Vagina (tissue), 2 donors: ENCODE measurements at regions not wholly inside any gene's neighbourhood (a gene's known extent, or its start where the extent isn't known, plus 50 kb on each side); places are given as distances from the start of the nearest gene placed in this dataset.
"Not testable (repeated sequence)": the region's sequence is repeated elsewhere in the genome, so short reads cannot be mapped to it uniquely, and the experiment has no call there.

ENCODE experiments used
- DNase-seq, 2 donors: peaks; one replicate each; pipeline ENCODE4 v3.0.0-alpha.2; 2017; ENCODE audit errors: extremely low spot score in 2 of 2
- H3K27ac ChIP-seq: fragments of 200-600 bp; sonication (generic); one replicate; pipeline ENCODE4 v1.5.1; 2019
- H3K27me3 ChIP-seq: fragments of 200-600 bp; sonication (generic); one replicate; pipeline ENCODE4 v1.5.1; 2019
- H3K36me3 ChIP-seq, 2 donors: fragments of 200-600 bp; sonication (generic); one replicate each; pipeline ENCODE4 v1.5.1; 2017 to 2019
- H3K4me1 ChIP-seq: fragments of 200-600 bp; sonication (generic); one replicate; pipeline ENCODE4 v1.5.1; 2019
- H3K4me3 ChIP-seq, 2 donors: fragments of 200-600 bp; sonication (generic); 1 replicate in 1 of 2; 2 replicates in 1 of 2; pipeline ENCODE4 v1.5.1; 2016 to 2019
- H3K9me3 ChIP-seq: fragments of 200-600 bp; sonication (generic); one replicate; pipeline ENCODE4 v1.5.1; 2019
- CTCF ChIP-seq, 3 experiments: fragments of 450-650 bp in 2 of 3; fragments of 200-600 bp in 1 of 3; sonication (generic) in 1 of 3; IDR thresholded peaks; one replicate each; pipeline ENCODE4 v1.5.1; 2017 to 2019; ENCODE audit warnings: antibody characterized with exemption in 3 of 3, mild to moderate bottlenecking in 2 of 3, moderate library complexity in 2 of 3
- POLR2A ChIP-seq, 2 donors: fragments of 450-650 bp; IDR thresholded peaks; one replicate each; pipeline ENCODE4 v1.6.1; 2017; ENCODE audit warnings: antibody characterized with exemption in 2 of 2, mild to moderate bottlenecking in 2 of 2, moderate library complexity in 2 of 2
- POLR2AphosphoS5 ChIP-seq, 2 donors: sonication (generic); formaldehyde crosslinking; IDR thresholded peaks; one replicate each; pipeline ENCODE4 v1.9.0; 2017; ENCODE audit warnings: antibody characterized with exemption in 2 of 2, mild to moderate bottlenecking in 2 of 2, low read depth in 1 of 2; ENCODE audit not compliant: insufficient read depth in 1 of 2
- intact Hi-C: fragments of 100-400 bp; cut with DNase I; formaldehyde crosslinking; loops from one replicate; pipeline ENCODE4 v1.15.1; 2023

GRCh38 chr2:8440029-8440778, 241.7 kb upstream of the ID2 start:
- no peak overlapping the region for H3K27ac ChIP-seq
- H3K27me3 ChIP-seq, result no peaks in the 10 kb centered on the region
- no peak overlapping the region for H3K4me3 ChIP-seq
- intact Hi-C loops, result no loop called here
- H3K36me3 ChIP-seq, result no peaks in the 10 kb centered on the region
- no peaks in the 10 kb centered on the region for H3K9me3 ChIP-seq
- DNase-seq, result peak in 1 of 2 donors; percentile 67
- no peaks in the 10 kb centered on the region for H3K4me1 ChIP-seq
- TF ChIP-seq POLR2A (IDR thresholded peaks at IDR 0.05), result no peak
- no peak for TF ChIP-seq CTCF (IDR thresholded peaks at IDR 0.05)
- TF ChIP-seq POLR2AphosphoS5 (IDR thresholded peaks at IDR 0.05; ENCODE audit: insufficient read depth in 1 of 2, low read depth in 1 of 2), result no peak

DNA sequence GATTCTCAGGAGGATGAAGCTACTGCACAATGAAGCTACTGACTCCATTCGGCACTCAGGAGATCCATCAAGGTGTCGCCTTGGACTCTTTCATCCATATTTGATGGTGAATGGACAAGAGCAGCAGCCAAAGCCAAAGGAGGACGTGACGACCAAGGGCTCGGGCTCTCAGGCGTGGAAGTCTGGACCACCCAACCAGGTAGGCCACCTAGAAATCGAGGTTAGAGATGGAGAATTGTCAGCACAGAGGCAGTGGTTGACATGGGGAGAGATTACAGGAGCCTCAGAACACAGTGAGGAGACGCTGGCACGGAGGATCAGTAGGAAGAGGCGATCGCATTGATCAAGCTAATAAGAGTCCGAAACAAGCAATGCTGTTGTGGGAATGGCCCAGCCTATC, 240.5 kb upstream of the ID2 start:
- Histone ChIP-seq H3K4me1 (no peaks in the 10 kb centered on the region), H3K36me3 (no peaks in the 10 kb centered on the region), H3K27me3 (no peaks in the 10 kb centered on the region), H3K4me3 (no peak overlapping the region), H3K27ac (no peak overlapping the region), H3K9me3 (no peaks in the 10 kb centered on the region)
- intact Hi-C loops, result no loop called here
- no peak for TF ChIP-seq POLR2A (IDR thresholded peaks at IDR 0.05)
- TF ChIP-seq POLR2AphosphoS5 (IDR thresholded peaks at IDR 0.05; ENCODE audit: insufficient read depth in 1 of 2, low read depth in 1 of 2), result no peak
- no peak for TF ChIP-seq CTCF (IDR thresholded peaks at IDR 0.05)
- DNase-seq, result peak in 1 of 2 donors; percentile 77

GRCh38 chr2:8441986-8442385, 239.9 kb upstream of the ID2 start:
- DNase-seq, result peak in 1 of 2 donors; percentile 62
- intact Hi-C loops, result no loop called here
- Histone ChIP-seq H3K27ac (no peak overlapping the region), H3K27me3 (no peaks in the 10 kb centered on the region), H3K4me3 (no peak overlapping the region), H3K36me3 (no peaks in the 10 kb centered on the region), H3K4me1 (no peaks in the 10 kb centered on the region), H3K9me3 (no peaks in the 10 kb centered on the region)
- no peak for TF ChIP-seq POLR2AphosphoS5 (IDR thresholded peaks at IDR 0.05; ENCODE audit: insufficient read depth in 1 of 2, low read depth in 1 of 2)
- TF ChIP-seq CTCF (IDR thresholded peaks at IDR 0.05), result no peak
- no peak for TF ChIP-seq POLR2A (IDR thresholded peaks at IDR 0.05)

DNA sequence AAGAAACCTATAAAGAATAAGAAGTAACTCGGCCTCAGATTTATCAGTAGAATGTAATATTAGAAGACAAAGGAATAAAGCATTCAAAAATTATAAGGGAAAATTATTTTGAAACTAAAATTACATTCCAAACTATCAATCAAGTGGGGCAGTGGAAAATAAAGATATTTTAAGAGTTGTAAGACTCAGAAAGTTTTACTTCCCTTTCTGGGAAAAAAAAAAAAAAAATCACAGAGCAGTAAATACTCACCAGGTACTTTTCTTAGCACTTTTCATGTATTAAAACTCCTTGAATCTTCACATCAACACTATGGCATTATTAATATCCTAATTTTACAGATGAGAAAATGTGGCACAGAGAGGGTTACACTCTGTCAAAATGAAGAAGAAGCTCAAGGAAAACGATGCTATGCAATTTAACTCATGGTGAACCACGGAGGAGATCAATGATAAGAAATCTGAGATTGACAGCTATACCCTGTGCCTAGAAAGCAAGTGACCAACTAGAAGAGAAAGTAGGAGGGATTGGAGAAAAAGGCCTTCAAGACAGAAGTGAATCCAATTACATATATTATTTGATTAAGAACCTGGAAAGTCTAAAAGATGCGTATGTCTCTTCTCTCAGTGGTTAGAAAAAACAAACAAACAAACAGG, 238.9 kb upstream of the ID2 start:
- no peak overlapping the region for H3K4me3 ChIP-seq
- H3K4me1 ChIP-seq, result no peaks in the 10 kb centered on the region
- H3K36me3 ChIP-seq, result no peaks in the 10 kb centered on the region
- intact Hi-C loops, result no loop called here
- TF ChIP-seq POLR2AphosphoS5 (IDR thresholded peaks at IDR 0.05; ENCODE audit: insufficient read depth in 1 of 2, low read depth in 1 of 2) (no peak), POLR2A (IDR thresholded peaks at IDR 0.05) (no peak), CTCF (IDR thresholded peaks at IDR 0.05) (no peak)
- no peak overlapping the region for H3K27ac ChIP-seq
- no peaks in the 10 kb centered on the region for H3K9me3 ChIP-seq
- H3K27me3 ChIP-seq, result no peaks in the 10 kb centered on the region
- no peak for DNase-seq

GRCh38 chr2:8445580-8445979, 236.3 kb upstream of the ID2 start:
- Histone ChIP-seq H3K4me1 (no peaks in the 10 kb centered on the region), H3K9me3 (no peaks in the 10 kb centered on the region), H3K36me3 (no peaks in the 10 kb centered on the region), H3K4me3 (no peak overlapping the region), H3K27me3 (no peaks in the 10 kb centered on the region), H3K27ac (no peak overlapping the region)
- intact Hi-C loops, result no loop called here
- DNase-seq, result peak in 1 of 2 donors; percentile 77
- no peak for TF ChIP-seq POLR2AphosphoS5 (IDR thresholded peaks at IDR 0.05; ENCODE audit: insufficient read depth in 1 of 2, low read depth in 1 of 2)
- no peak for TF ChIP-seq CTCF (IDR thresholded peaks at IDR 0.05)
- no peak for TF ChIP-seq POLR2A (IDR thresholded peaks at IDR 0.05)

GRCh38 chr2:8446751-8447150, 235.1 kb upstream of the ID2 start:
- peak in 1 of 2 donors; percentile 27 for DNase-seq
- H3K9me3 ChIP-seq, H3K4me1 ChIP-seq, H3K4me3 ChIP-seq, H3K27ac ChIP-seq, H3K36me3 ChIP-seq, H3K27me3 ChIP-seq, intact Hi-C loops: not testable (repeated sequence)
